PC-9 (cell line): ENCODE measurements at regions not wholly inside any gene's neighbourhood (a gene's known extent, or its start where the extent isn't known, plus 50 kb on each side); places are given as distances from the start of the nearest gene placed in this dataset.

ENCODE experiments used
- EZH2 ChIP-seq: fragments of 200-600 bp; sonication (generic); IDR thresholded peaks from 2 replicates; pipeline ENCODE4 v1.8.0; 2017; ENCODE audit warnings: antibody characterized with exemption, low read depth
- TF ChIP-seq, protein P1 (sequence below): fragments of 200-600 bp; sonication (generic); conservative IDR thresholded peaks from 2 replicates; pipeline ENCODE4 v1.6.1; 2017; ENCODE audit warnings: mixed run types, antibody characterized with exemption, mild to moderate bottlenecking, moderate library complexity

- no peak for TF ChIP-seq EZH2
- TF ChIP-seq, protein P1, sequence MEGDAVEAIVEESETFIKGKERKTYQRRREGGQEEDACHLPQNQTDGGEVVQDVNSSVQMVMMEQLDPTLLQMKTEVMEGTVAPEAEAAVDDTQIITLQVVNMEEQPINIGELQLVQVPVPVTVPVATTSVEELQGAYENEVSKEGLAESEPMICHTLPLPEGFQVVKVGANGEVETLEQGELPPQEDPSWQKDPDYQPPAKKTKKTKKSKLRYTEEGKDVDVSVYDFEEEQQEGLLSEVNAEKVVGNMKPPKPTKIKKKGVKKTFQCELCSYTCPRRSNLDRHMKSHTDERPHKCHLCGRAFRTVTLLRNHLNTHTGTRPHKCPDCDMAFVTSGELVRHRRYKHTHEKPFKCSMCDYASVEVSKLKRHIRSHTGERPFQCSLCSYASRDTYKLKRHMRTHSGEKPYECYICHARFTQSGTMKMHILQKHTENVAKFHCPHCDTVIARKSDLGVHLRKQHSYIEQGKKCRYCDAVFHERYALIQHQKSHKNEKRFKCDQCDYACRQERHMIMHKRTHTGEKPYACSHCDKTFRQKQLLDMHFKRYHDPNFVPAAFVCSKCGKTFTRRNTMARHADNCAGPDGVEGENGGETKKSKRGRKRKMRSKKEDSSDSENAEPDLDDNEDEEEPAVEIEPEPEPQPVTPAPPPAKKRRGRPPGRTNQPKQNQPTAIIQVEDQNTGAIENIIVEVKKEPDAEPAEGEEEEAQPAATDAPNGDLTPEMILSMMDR: no peak
Measured at GRCh38 chr10:2124135-2124534, 386.8 kb upstream of the ADARB2 start.
